Heart left ventricle (tissue), 16 donors: ENCODE measurements at regions not wholly inside any gene's neighbourhood (a gene's known extent, or its start where the extent isn't known, plus 50 kb on each side); places are given as distances from the start of the nearest gene placed in this dataset.

ENCODE experiments used
- ATAC-seq, 4 donors: fragments of 200-7000 bp; cut with Tn5 transposase; one replicate each; pipeline ENCODE4 v1.9.1; 2020 to 2022; ENCODE audit warnings: moderate library complexity in 4 of 4, mild to moderate bottlenecking in 3 of 4, moderate number of reproducible peaks in 1 of 4
- DNase-seq, 5 donors: peaks; one replicate each; pipeline ENCODE4 v3.0.0-alpha.2; 2020
- H3K27ac ChIP-seq, 12 donors: fragments of 200-600 bp; sonication (generic) in 4 of 12; one replicate each; pipeline versions ENCODE4 v1.5.0 to v1.8.0; 2016 to 2022; ENCODE audit warnings: mild to moderate bottlenecking in 2 of 12
- H3K27me3 ChIP-seq, 9 donors: fragments of 200-600 bp; sonication (generic) in 2 of 9; one replicate each; pipeline versions ENCODE4 v1.5.1 to v1.8.0; 2016 to 2022; ENCODE audit warnings: mild to moderate bottlenecking in 3 of 9
- H3K36me3 ChIP-seq, 9 donors: fragments of 200-600 bp; sonication (generic) in 2 of 9; one replicate each; pipeline versions ENCODE4 v1.5.0 to v1.8.0; 2018 to 2022; ENCODE audit warnings: mild to moderate bottlenecking in 2 of 9
- H3K4me1 ChIP-seq, 12 donors: fragments of 200-600 bp; sonication (generic) in 4 of 12; one replicate each; pipeline versions ENCODE4 v1.5.0 to v1.8.0; 2016 to 2022; ENCODE audit warnings: mild to moderate bottlenecking in 3 of 12
- H3K4me3 ChIP-seq, 12 donors: fragments of 200-600 bp; sonication (generic) in 4 of 12; one replicate each; pipeline versions ENCODE4 v1.5.0 to v1.8.0; 2017 to 2022; ENCODE audit warnings: mild to moderate bottlenecking in 9 of 12, moderate library complexity in 4 of 12
- H3K9me3 ChIP-seq, 12 donors: fragments of 200-600 bp; sonication (generic) in 4 of 12; one replicate each; pipeline versions ENCODE4 v1.5.0 to v1.8.0; 2016 to 2022; ENCODE audit warnings: mild to moderate bottlenecking in 1 of 12
- POLR2A ChIP-seq, 2 donors: fragments of 450-650 bp; IDR thresholded peaks; one replicate each; pipeline ENCODE4 v1.6.1; 2017; ENCODE audit warnings: antibody characterized with exemption in 2 of 2, mild to moderate bottlenecking in 2 of 2, moderate library complexity in 2 of 2
- WGBS, 4 donors: extraction: QIAGEN DNeasy Blood & Tissue Kit in 2 of 4; methylation state at CpG; one replicate each; pipeline versions ENCODE4 v1.1.5 to v1.1.7; 2013 to 2018; 5-methylcytosine and 5-hydroxymethylcytosine counted together
- intact Hi-C, 10 donors: fragments of 100-400 bp; cut with DNase I; formaldehyde crosslinking; loops; one replicate each; pipeline versions ENCODE4 v1.11.1 to v1.14.2; 2022
- TF ChIP-seq, protein P1 (sequence below), 12 donors: fragments of 200-600 bp; sonication (generic) in 4 of 12; IDR thresholded peaks; one replicate each; pipeline versions ENCODE4 v1.5.0 to v1.8.0; 2018 to 2022; ENCODE audit warnings: antibody characterized with exemption in 12 of 12, mild to moderate bottlenecking in 5 of 12
- donor health status: ischemic (EF 13 %, LVEDD 7.1; RV severe dilation, severe dysfunction).
- donor health status: healthy with polysubstance abuse.
- donor health status: DM: no; HTN: yes; CAD: no.
- donor health status: DM: no; HTN: no; CAD: no.
- donor health status: ischemic (EF 25% LVEDD 6.9; RV normal size, moderate dysfunction).
- donor health status: ischemic (EF 25% LVEDD 5.7; RV mildly dilated, moderate dysfunction).
- donor health status: healthy.
- donor health status: DM: yes; HTN: yes; CAD: no.
- donor health status: ischemic (EF 35%, LVEDD 5.7; RV mildly dilated, moderate dysfunction).
- donor health status: nonischemic (EF 11% LVEDD 7.7; RV severe dilation, severe dysfunction).
- donor health status: DM: yes; HTN: yes; CAD: no.
- donor health status: PGD.
- donor health status: ischemic (EF 29% LVEDD 5.4; RV normal size, mild dysfunction).
- donor health status: nonischemic (EF 23%, LVEDD 6.1; RV moderate dilation, normal function).

- intact Hi-C loops = no loop called here
- Histone ChIP-seq H3K36me3 (no peaks in the 10 kb centered on the region), H3K27me3 (no peaks in the 10 kb centered on the region), H3K4me1 (peaks cover 0 to 9% (median 0%) of the 10 kb centered on the region in 12 donors), H3K9me3 (no peaks in the 10 kb centered on the region), H3K27ac (no peak overlapping the region), H3K4me3 (no peak overlapping the region)
- ATAC-seq = no peak
- WGBS, 4 donors = 48 to 57% (median 51%) methylated on average over 6 to 7 of the region's 7 CpGs
- TF ChIP-seq, protein P1, sequence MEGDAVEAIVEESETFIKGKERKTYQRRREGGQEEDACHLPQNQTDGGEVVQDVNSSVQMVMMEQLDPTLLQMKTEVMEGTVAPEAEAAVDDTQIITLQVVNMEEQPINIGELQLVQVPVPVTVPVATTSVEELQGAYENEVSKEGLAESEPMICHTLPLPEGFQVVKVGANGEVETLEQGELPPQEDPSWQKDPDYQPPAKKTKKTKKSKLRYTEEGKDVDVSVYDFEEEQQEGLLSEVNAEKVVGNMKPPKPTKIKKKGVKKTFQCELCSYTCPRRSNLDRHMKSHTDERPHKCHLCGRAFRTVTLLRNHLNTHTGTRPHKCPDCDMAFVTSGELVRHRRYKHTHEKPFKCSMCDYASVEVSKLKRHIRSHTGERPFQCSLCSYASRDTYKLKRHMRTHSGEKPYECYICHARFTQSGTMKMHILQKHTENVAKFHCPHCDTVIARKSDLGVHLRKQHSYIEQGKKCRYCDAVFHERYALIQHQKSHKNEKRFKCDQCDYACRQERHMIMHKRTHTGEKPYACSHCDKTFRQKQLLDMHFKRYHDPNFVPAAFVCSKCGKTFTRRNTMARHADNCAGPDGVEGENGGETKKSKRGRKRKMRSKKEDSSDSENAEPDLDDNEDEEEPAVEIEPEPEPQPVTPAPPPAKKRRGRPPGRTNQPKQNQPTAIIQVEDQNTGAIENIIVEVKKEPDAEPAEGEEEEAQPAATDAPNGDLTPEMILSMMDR (IDR thresholded peaks at IDR 0.05) = no peak
- TF ChIP-seq POLR2A (IDR thresholded peaks at IDR 0.05) = no peak
- no peak for DNase-seq
Observed at GRCh38 chr6:6518631-6519427, 69.7 kb upstream of the LY86 start.

GRCh38 chr6:6521961-6522482 is 66.5 kb upstream of the LY86 start:
- ATAC-seq (no peak), DNase-seq (no peak)
- no peak overlapping the region for H3K4me3 ChIP-seq
- 81 to 86% (median 85%) methylated on average over 8 of the region's 8 CpGs for WGBS, 4 donors
- H3K4me1 ChIP-seq = peaks cover 0 to 5% (median 0%) of the 10 kb centered on the region in 12 donors
- no peaks in the 10 kb centered on the region for H3K9me3 ChIP-seq
- TF ChIP-seq, protein P1 (IDR thresholded peaks at IDR 0.05) = no peak
- no peak for TF ChIP-seq POLR2A (IDR thresholded peaks at IDR 0.05)
- H3K36me3 ChIP-seq = no peaks in the 10 kb centered on the region
- H3K27me3 ChIP-seq = peaks cover 0 to 13% (median 0%) of the 10 kb centered on the region in 9 donors
- H3K27ac ChIP-seq = no peak overlapping the region
- intact Hi-C loops = no loop called here

DNA sequence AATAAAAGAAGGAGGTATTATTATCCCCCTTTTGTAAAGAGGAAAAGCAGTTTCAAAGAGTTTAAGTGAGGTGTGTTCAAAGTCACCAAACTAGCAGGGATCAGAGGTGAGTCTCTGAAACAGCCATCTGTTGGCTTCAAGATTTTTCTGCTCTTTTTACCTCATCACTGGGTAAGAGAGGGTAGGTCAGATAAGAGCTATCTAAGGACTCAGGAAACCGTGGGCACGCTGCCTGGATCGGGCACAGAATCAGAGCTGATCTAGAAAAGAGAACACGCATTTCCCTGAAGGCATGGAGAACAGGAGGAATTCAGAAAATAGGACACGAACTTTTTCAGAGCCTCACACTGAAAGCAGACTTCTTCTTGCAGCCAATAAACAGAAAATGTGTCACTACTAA is 65.8 kb upstream of the LY86 start:
- no peak for TF ChIP-seq POLR2A (IDR thresholded peaks at IDR 0.05)
- TF ChIP-seq, protein P1 (IDR thresholded peaks at IDR 0.05) = no peak
- ATAC-seq = no peak
- Histone ChIP-seq H3K4me1 (no peaks in the 10 kb centered on the region), H3K27me3 (peaks cover 0 to 13% (median 0%) of the 10 kb centered on the region in 9 donors), H3K36me3 (no peaks in the 10 kb centered on the region), H3K9me3 (no peaks in the 10 kb centered on the region), H3K4me3 (no peak overlapping the region), H3K27ac (no peak overlapping the region)
- intact Hi-C loops = no loop called here
- DNase-seq = no peak
- WGBS, 4 donors = 60 to 70% (median 63%) methylated on average over 5 of the region's 5 CpGs

DNA sequence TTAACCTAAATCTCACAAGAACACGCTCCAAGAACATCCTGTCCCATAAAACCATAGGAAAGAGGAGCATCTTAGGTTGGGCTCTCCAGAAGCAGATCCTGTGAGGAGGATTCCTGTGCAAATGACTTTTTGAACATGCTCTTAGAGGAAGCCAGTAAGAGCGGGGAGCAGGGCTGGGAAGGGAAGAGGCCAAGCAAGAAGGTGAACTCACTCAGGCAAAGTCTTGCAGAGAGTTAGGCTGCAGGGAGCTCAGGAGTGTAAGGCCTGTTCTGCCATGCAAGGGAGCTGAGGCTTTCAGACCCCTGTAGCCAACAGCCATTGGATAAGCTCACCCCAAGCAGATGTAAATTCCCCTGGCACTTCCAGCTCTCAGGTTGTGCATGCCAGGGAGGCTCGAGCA is 63.6 kb upstream of the LY86 start:
- H3K9me3 ChIP-seq = peaks cover 0 to 4% (median 0%) of the 10 kb centered on the region in 12 donors
- H3K36me3 ChIP-seq = no peaks in the 10 kb centered on the region
- TF ChIP-seq POLR2A (IDR thresholded peaks at IDR 0.05) = no peak
- TF ChIP-seq, protein P1 (IDR thresholded peaks at IDR 0.05) = no peak
- no peak for ATAC-seq
- H3K27me3 ChIP-seq = peaks cover 0 to 13% (median 0%) of the 10 kb centered on the region in 9 donors
- no peaks in the 10 kb centered on the region for H3K4me1 ChIP-seq
- 87 to 94% (median 90%) methylated on average over 3 of the region's 3 CpGs for WGBS, 4 donors
- intact Hi-C loops = no loop called here
- no peak for DNase-seq
- no peak overlapping the region for H3K4me3 ChIP-seq
- H3K27ac ChIP-seq = no peak overlapping the region
